GM19452 (cell line): ENCODE measurements at regions not wholly inside any gene's neighbourhood (a gene's known extent, or its start where the extent isn't known, plus 50 kb on each side); places are given as distances from the start of the nearest gene placed in this dataset.
"Not testable (repeated sequence)": the region's sequence is repeated elsewhere in the genome, so short reads cannot be mapped to it uniquely, and the experiment has no call there.

ENCODE experiments used
- ATAC-seq: cut with Tn5 transposase; IDR thresholded peaks from one replicate; pipeline ENCODE4 v1.9.1; 2021; ENCODE audit not compliant: unreplicated experiment

- ATAC-seq: no peak
Measured at GRCh38 chr20:52340036-52340634, 148.6 kb upstream of the ZFP64 start.

- ATAC-seq: no peak
Measured at GRCh38 chr20:52332649-52333250, 141.2 kb upstream of the ZFP64 start.

- ATAC-seq: no peak
Measured at GRCh38 chr20:52332230-52332629, 140.7 kb upstream of the ZFP64 start.

- no peak for ATAC-seq
Measured at GRCh38 chr20:52331655-52332054, 140.1 kb upstream of the ZFP64 start.

GRCh38 chr20:52321396-52321795, 129.8 kb upstream of the ZFP64 start:
- no peak for ATAC-seq

GRCh38 chr20:52318651-52319050, 127.1 kb upstream of the ZFP64 start:
- ATAC-seq: no peak

- ATAC-seq: no peak
Measured at GRCh38 chr20:52313341-52313963, 121.9 kb upstream of the ZFP64 start.

GRCh38 chr20:52312132-52312729, 120.7 kb upstream of the ZFP64 start:
- no peak for ATAC-seq

- no peak for ATAC-seq
Measured at GRCh38 chr20:52311209-52311794, 119.7 kb upstream of the ZFP64 start.

- ATAC-seq: no peak
Measured at GRCh38 chr20:52309181-52309580, 117.6 kb upstream of the ZFP64 start.

GRCh38 chr20:52306477-52306876, 114.9 kb upstream of the ZFP64 start:
- no peak for ATAC-seq

GRCh38 chr20:52305858-52306257, 114.3 kb upstream of the ZFP64 start:
- ATAC-seq: no peak

- ATAC-seq: no peak
Measured at GRCh38 chr20:52305024-52305645, 113.6 kb upstream of the ZFP64 start.

GRCh38 chr20:52303281-52303950, 111.8 kb upstream of the ZFP64 start:
- ATAC-seq: no peak

- ATAC-seq: no peak
Measured at GRCh38 chr20:52302736-52303135, 111.2 kb upstream of the ZFP64 start.

GRCh38 chr20:52302051-52302450, 110.5 kb upstream of the ZFP64 start:
- ATAC-seq: not testable (repeated sequence)

GRCh38 chr20:52295556-52295955, 104.0 kb upstream of the ZFP64 start:
- ATAC-seq: no peak

GRCh38 chr20:52294106-52294628, 102.6 kb upstream of the ZFP64 start:
- ATAC-seq: no peak

GRCh38 chr20:52291109-52291508, 99.5 kb upstream of the ZFP64 start:
- no peak for ATAC-seq

GRCh38 chr20:52290569-52290968, 99.0 kb upstream of the ZFP64 start:
- ATAC-seq: no peak
